Sigmoid colon (tissue), 6 donors: ENCODE measurements at regions not wholly inside any gene's neighbourhood (a gene's known extent, or its start where the extent isn't known, plus 50 kb on each side); places are given as distances from the start of the nearest gene placed in this dataset.

ENCODE experiments used
- DNase-seq: peaks from one replicate; pipeline ENCODE4 v3.0.0-alpha.2; 2019
- H3K27ac ChIP-seq, 4 donors: fragments of 200-600 bp; sonication (generic); one replicate each; pipeline ENCODE4 v1.5.1; 2016 to 2019; ENCODE audit warnings: mild to moderate bottlenecking in 1 of 4
- H3K27me3 ChIP-seq, 3 donors: fragments of 200-600 bp; sonication (generic); one replicate each; pipeline ENCODE4 v1.5.1; 2019; ENCODE audit warnings: mild to moderate bottlenecking in 1 of 3
- H3K36me3 ChIP-seq, 4 donors: fragments of 200-600 bp; sonication (generic); one replicate each; pipeline ENCODE4 v1.5.1; 2016 to 2019
- H3K4me1 ChIP-seq, 4 donors: fragments of 200-600 bp; sonication (generic); one replicate each; pipeline ENCODE4 v1.5.1; 2017 to 2019
- H3K4me3 ChIP-seq, 4 donors: fragments of 200-600 bp; sonication (generic); one replicate each; pipeline ENCODE4 v1.5.1; 2017 to 2019; ENCODE audit warnings: mild to moderate bottlenecking in 2 of 4, moderate library complexity in 1 of 4
- H3K9me3 ChIP-seq, 4 donors: fragments of 200-600 bp in 3 of 4; sonication (generic) in 3 of 4; one replicate each; pipeline versions ENCODE4 v1.5.1 to v1.6.1; 2013 to 2019
- CTCF ChIP-seq, 4 experiments: fragments of 450-650 bp in 3 of 4; fragments of 200-600 bp in 1 of 4; IDR thresholded peaks; one replicate each; pipeline ENCODE4 v1.5.1; 2016 to 2019; ENCODE audit warnings: antibody characterized with exemption in 4 of 4, mild to moderate bottlenecking in 3 of 4, moderate library complexity in 2 of 4
- EP300 ChIP-seq, 4 donors: sonication (generic); formaldehyde crosslinking; IDR thresholded peaks; one replicate each; pipeline ENCODE4 v1.6.1; 2017; ENCODE audit warnings: antibody characterized with exemption in 4 of 4
- POLR2A ChIP-seq, 2 donors: fragments of 450-650 bp; IDR thresholded peaks; one replicate each; pipeline ENCODE4 v1.6.1; 2016; ENCODE audit warnings: antibody characterized with exemption in 2 of 2, mild to moderate bottlenecking in 2 of 2, moderate library complexity in 2 of 2
- POLR2AphosphoS5 ChIP-seq, 4 donors: sonication (generic); formaldehyde crosslinking; IDR thresholded peaks; one replicate each; pipeline ENCODE4 v1.6.1; 2017; ENCODE audit warnings: antibody characterized with exemption in 4 of 4
- WGBS, 2 donors: extraction: QIAGEN DNeasy Blood & Tissue Kit; methylation state at CpG; one replicate each; pipeline ENCODE4 v1.1.7; 2013; 5-methylcytosine and 5-hydroxymethylcytosine counted together
- intact Hi-C: fragments of 100-400 bp; cut with DNase I; formaldehyde crosslinking; loops from one replicate; pipeline ENCODE4 v1.15.1; 2023
- donor health status: healthy with polysubstance abuse.
- donor health status: healthy.

GRCh38 chr20:21027569-21027968 is 78.6 kb downstream of the LINC00237 start:
- Histone ChIP-seq H3K36me3 (no peaks in the 10 kb centered on the region), H3K4me1 (no peaks in the 10 kb centered on the region), H3K27ac (no peak overlapping the region), H3K4me3 (no peak overlapping the region), H3K27me3 (no peaks in the 10 kb centered on the region), H3K9me3 (no peaks in the 10 kb centered on the region)
- DNase-seq, result no peak
- WGBS, 2 donors, result 73 to 77% methylated on average over 7 of the region's 7 CpGs
- TF ChIP-seq POLR2A (IDR thresholded peaks at IDR 0.05), result no peak
- intact Hi-C loops, result no loop called here

GRCh38 chr20:21026951-21027350 is 79.2 kb downstream of the LINC00237 start:
- Histone ChIP-seq H3K36me3 (no peaks in the 10 kb centered on the region), H3K4me3 (no peak overlapping the region), H3K4me1 (no peaks in the 10 kb centered on the region), H3K27ac (no peak overlapping the region), H3K27me3 (peaks cover 0 to 4% (median 0%) of the 10 kb centered on the region in 3 donors), H3K9me3 (no peaks in the 10 kb centered on the region)
- WGBS, 2 donors, result 66 to 80% methylated on average over 6 of the region's 6 CpGs
- DNase-seq, result no peak
- intact Hi-C loops, result no loop called here
- TF ChIP-seq POLR2AphosphoS5 (IDR thresholded peaks at IDR 0.05), result no peak
- TF ChIP-seq POLR2A (IDR thresholded peaks at IDR 0.05), result no peak
- TF ChIP-seq CTCF (IDR thresholded peaks at IDR 0.05), result no peak
- TF ChIP-seq EP300 (IDR thresholded peaks at IDR 0.05), result no peak

GRCh38 chr20:21024420-21024819 is 81.7 kb downstream of the LINC00237 start:
- no peak overlapping the region for H3K4me3 ChIP-seq
- no peaks in the 10 kb centered on the region for H3K9me3 ChIP-seq
- no peak for DNase-seq
- intact Hi-C loops, result no loop called here
- no peaks in the 10 kb centered on the region for H3K36me3 ChIP-seq
- no peak overlapping the region for H3K27ac ChIP-seq
- WGBS, 2 donors, result 86 to 91% methylated on average over 3 of the region's 3 CpGs
- H3K27me3 ChIP-seq, result peaks cover 0 to 28% (median 12%) of the 10 kb centered on the region in 3 donors
- no peaks in the 10 kb centered on the region for H3K4me1 ChIP-seq
- TF ChIP-seq POLR2AphosphoS5 (IDR thresholded peaks at IDR 0.05) (no peak), CTCF (IDR thresholded peaks at IDR 0.05) (no peak), EP300 (IDR thresholded peaks at IDR 0.05) (no peak), POLR2A (IDR thresholded peaks at IDR 0.05) (no peak)

- intact Hi-C loops, result no loop called here
- Histone ChIP-seq H3K9me3 (no peaks in the 10 kb centered on the region), H3K27ac (no peak overlapping the region), H3K4me1 (no peaks in the 10 kb centered on the region), H3K36me3 (no peaks in the 10 kb centered on the region), H3K4me3 (no peak overlapping the region), H3K27me3 (peaks cover 0 to 31% (median 12%) of the 10 kb centered on the region in 3 donors)
- TF ChIP-seq CTCF (IDR thresholded peaks at IDR 0.05) (no peak), POLR2AphosphoS5 (IDR thresholded peaks at IDR 0.05) (no peak), EP300 (IDR thresholded peaks at IDR 0.05) (no peak), POLR2A (IDR thresholded peaks at IDR 0.05) (no peak)
- no peak for DNase-seq
- WGBS, 2 donors, result 93 to 94% methylated on average over 5 of the region's 5 CpGs
Observed at GRCh38 chr20:21022925-21023324, 83.2 kb downstream of the LINC00237 start.

- WGBS, 2 donors, result 43 to 64% methylated on average over 1 of the region's 1 CpG
- Histone ChIP-seq H3K4me1 (no peaks in the 10 kb centered on the region), H3K27ac (no peak overlapping the region), H3K9me3 (no peaks in the 10 kb centered on the region), H3K36me3 (no peaks in the 10 kb centered on the region), H3K27me3 (peaks cover 0 to 36% (median 12%) of the 10 kb centered on the region in 3 donors), H3K4me3 (no peak overlapping the region)
- intact Hi-C loops, result no loop called here
- DNase-seq, result no peak
- TF ChIP-seq POLR2AphosphoS5 (IDR thresholded peaks at IDR 0.05) (no peak), EP300 (IDR thresholded peaks at IDR 0.05) (no peak), CTCF (IDR thresholded peaks at IDR 0.05) (no peak), POLR2A (IDR thresholded peaks at IDR 0.05) (no peak)
Observed at GRCh38 chr20:21021472-21021790, 84.7 kb downstream of the LINC00237 start.
